SU-DHL-6 (cell line): ENCODE measurements at regions not wholly inside any gene's neighbourhood (a gene's known extent, or its start where the extent isn't known, plus 50 kb on each side); places are given as distances from the start of the nearest gene placed in this dataset.

Experiments used
- H2AFZ ChIP-seq: fragments of 200-600 bp; sonication (generic); 2 replicates; pipeline ENCODE4 v1.6.1; 2014; ENCODE audit warnings: low read depth, mild to moderate bottlenecking, moderate library complexity, mixed read lengths, antibody characterized with exemption, low read length; ENCODE audit not compliant: severe bottlenecking
- H3F3A ChIP-seq: fragments of 200-600 bp; shearing (Covaris generic); 2 replicates; pipeline ENCODE4 v1.6.0; 2016; ENCODE audit warnings: antibody characterized with exemption, mild to moderate bottlenecking; ENCODE audit not compliant: insufficient read depth
- H3K27ac ChIP-seq: fragments of 200-600 bp; sonication (generic); 2 replicates; pipeline ENCODE4 v1.5.1; 2016; ENCODE audit warnings: low read depth, mild to moderate bottlenecking, low read length, moderate library complexity, mixed read lengths
- H3K27me3 ChIP-seq: fragments of 200-600 bp; sonication (generic), shearing (Covaris generic); 2 replicates; pipeline ENCODE4 v1.6.0; 2014; ENCODE audit warnings: mild to moderate bottlenecking, low read length
- H3K36me3 ChIP-seq: fragments of 200-600 bp; sonication (generic); 2 replicates; pipeline ENCODE4 v1.6.1; 2014; ENCODE audit warnings: mild to moderate bottlenecking, low read length, mixed read lengths
- H3K4me2 ChIP-seq: fragments of 300-600, 200-600 bp; shearing (Covaris generic), sonication (generic); 2 replicates; pipeline ENCODE4 v1.6.0; 2014; ENCODE audit warnings: low read length, low read depth, mild to moderate bottlenecking; ENCODE audit not compliant: poor library complexity, severe bottlenecking
- H3K4me3 ChIP-seq: fragments of 200-600 bp; sonication (generic); 2 replicates; pipeline ENCODE4 v1.5.1; 2014; ENCODE audit warnings: antibody characterized with exemption, low read length, mild to moderate bottlenecking, mixed read lengths; ENCODE audit not compliant: insufficient read depth, poor library complexity, severe bottlenecking
- H3K79me2 ChIP-seq: fragments of 200-600 bp; sonication (generic); 2 replicates; pipeline ENCODE4 v1.6.1; 2014; ENCODE audit warnings: mild to moderate bottlenecking, low read length, moderate library complexity; ENCODE audit not compliant: insufficient read depth
- H3K9ac ChIP-seq: fragments of 200-600 bp; sonication (generic); 2 replicates; pipeline ENCODE4 v1.7.0; 2014; ENCODE audit warnings: mild to moderate bottlenecking, low read length
- H3K9me2 ChIP-seq: fragments of 200-600 bp; sonication (generic); replicated peaks from 2 replicates; pipeline ENCODE4 v1.6.1; 2014; ENCODE audit warnings: low read length; ENCODE audit not compliant: insufficient read depth
- H3K9me3 ChIP-seq: fragments of 200-600 bp; sonication (generic); 2 replicates; pipeline ENCODE4 v1.6.1; 2014; ENCODE audit warnings: low read length, mixed read lengths; ENCODE audit not compliant: insufficient read depth
- H4K20me1 ChIP-seq: fragments of 200-600 bp; sonication (generic); 2 replicates; pipeline ENCODE4 v1.6.1; 2014; ENCODE audit warnings: low read depth, mild to moderate bottlenecking, antibody characterized with exemption, low read length, moderate library complexity, mixed read lengths
- EZH2phosphoT487 ChIP-seq: fragments of 200-600 bp; sonication (generic), shearing (Covaris generic); conservative IDR thresholded peaks from 2 replicates; pipeline ENCODE4 v1.6.1; 2018; ENCODE audit warnings: mild to moderate bottlenecking, antibody characterized with exemption, low read length, moderate library complexity, mixed read lengths
- TF ChIP-seq, protein P1 (sequence below): fragments of 200-600 bp; sonication (generic); IDR thresholded peaks from one replicate; pipeline ENCODE4 v1.5.1; 2017; ENCODE audit warnings: antibody characterized with exemption, mild to moderate bottlenecking, low read length, moderate library complexity; ENCODE audit not compliant: insufficient read depth, poor library complexity, severe bottlenecking

DNA sequence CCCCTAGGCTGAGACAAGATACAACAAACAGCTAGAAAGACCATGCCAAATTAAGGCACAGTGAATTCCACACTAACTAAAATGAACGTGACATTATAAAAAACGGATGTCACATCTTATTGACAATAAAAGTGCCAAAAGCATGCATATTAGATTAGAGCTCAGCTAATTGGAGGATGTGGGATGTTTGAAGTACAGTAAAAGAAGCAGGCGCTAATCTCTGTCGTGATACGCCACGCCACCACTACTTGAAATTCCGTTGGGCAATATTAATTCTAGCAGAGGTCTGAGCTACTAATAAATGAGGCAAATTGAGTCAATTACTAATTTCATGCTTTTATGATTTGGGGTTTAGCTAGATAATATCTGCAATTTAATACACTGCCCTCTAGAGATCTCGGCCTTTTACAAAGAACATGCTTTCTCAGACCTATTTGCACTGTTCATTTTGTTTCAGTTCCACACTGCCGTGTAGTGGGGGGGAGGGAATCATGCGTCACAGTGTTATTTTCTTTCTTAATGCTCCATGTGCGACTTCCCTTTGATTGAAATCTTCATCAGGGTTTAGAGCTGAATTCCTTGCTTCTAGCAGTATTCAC is 52.9 kb upstream of the ROBO2 start:
- Histone ChIP-seq H3K9me3 (no peaks in the 10 kb centered on the region), H3K36me3 (no peaks in the 10 kb centered on the region), H2AFZ (no peak overlapping the region), H3K27ac (no peak overlapping the region), H3K4me3 (no peak overlapping the region), H3K9me2 (0 out of 2 replicates have a peak, but pooled peaks cover 2% of the 10 kb centered on the region), H3K9ac (no peak overlapping the region), H3K79me2 (no peaks in the 10 kb centered on the region), H3F3A (no peaks in the 10 kb centered on the region), H3K4me2 (no peak overlapping the region), H3K27me3 (no peaks in the 10 kb centered on the region), H4K20me1 (no peaks in the 10 kb centered on the region)
- TF ChIP-seq EZH2phosphoT487: no peak
- TF ChIP-seq, protein P1, sequence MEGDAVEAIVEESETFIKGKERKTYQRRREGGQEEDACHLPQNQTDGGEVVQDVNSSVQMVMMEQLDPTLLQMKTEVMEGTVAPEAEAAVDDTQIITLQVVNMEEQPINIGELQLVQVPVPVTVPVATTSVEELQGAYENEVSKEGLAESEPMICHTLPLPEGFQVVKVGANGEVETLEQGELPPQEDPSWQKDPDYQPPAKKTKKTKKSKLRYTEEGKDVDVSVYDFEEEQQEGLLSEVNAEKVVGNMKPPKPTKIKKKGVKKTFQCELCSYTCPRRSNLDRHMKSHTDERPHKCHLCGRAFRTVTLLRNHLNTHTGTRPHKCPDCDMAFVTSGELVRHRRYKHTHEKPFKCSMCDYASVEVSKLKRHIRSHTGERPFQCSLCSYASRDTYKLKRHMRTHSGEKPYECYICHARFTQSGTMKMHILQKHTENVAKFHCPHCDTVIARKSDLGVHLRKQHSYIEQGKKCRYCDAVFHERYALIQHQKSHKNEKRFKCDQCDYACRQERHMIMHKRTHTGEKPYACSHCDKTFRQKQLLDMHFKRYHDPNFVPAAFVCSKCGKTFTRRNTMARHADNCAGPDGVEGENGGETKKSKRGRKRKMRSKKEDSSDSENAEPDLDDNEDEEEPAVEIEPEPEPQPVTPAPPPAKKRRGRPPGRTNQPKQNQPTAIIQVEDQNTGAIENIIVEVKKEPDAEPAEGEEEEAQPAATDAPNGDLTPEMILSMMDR: no peak
